SK-N-SH treated with all-trans-retinoic acid at 6 μM for 48 hours (cell line): ENCODE measurements at regions not wholly inside any gene's neighbourhood (a gene's known extent, or its start where the extent isn't known, plus 50 kb on each side); places are given as distances from the start of the nearest gene placed in this dataset.

ENCODE experiments used
- ATAC-seq: fragments of 200-7000 bp; cut with Tn5 transposase; 3 replicates; pipeline ENCODE4 v1.9.1; 2020; ENCODE audit warnings: mild to moderate bottlenecking, moderate library complexity
- ARNTL ChIP-seq: fragments of 450-650 bp; formaldehyde crosslinking; IDR thresholded peaks from 2 replicates; pipeline ENCODE4 v1.5.0; 2020; ENCODE audit warnings: low read depth, mild to moderate bottlenecking, moderate library complexity, borderline replicate concordance
- BACH2 ChIP-seq: fragments of 250-450 bp; sonication (Bioruptor Pico); IDR thresholded peaks from 2 replicates; pipeline ENCODE4 v1.9.0; 2021; ENCODE audit warnings: mild to moderate bottlenecking, borderline replicate concordance
- CREB5 ChIP-seq: fragments of 250-450 bp; sonication (Bioruptor Pico); IDR thresholded peaks from 2 replicates; pipeline ENCODE4 v1.5.1; 2020; ENCODE audit warnings: low read depth, mild to moderate bottlenecking, moderate library complexity
- CSDC2 ChIP-seq: fragments of 250-450 bp; sonication (Bioruptor Pico); IDR thresholded peaks from 2 replicates; pipeline ENCODE4 v1.5.0; 2020; ENCODE audit warnings: mild to moderate bottlenecking, moderate library complexity
- CSRNP3 ChIP-seq: fragments of 250-450 bp; sonication (Bioruptor Pico); IDR thresholded peaks from 2 replicates; pipeline ENCODE4 v1.5.1; 2021; ENCODE audit warnings: mild to moderate bottlenecking, moderate library complexity
- ESRRG ChIP-seq: fragments of 250-450 bp; sonication (Bioruptor Pico); IDR thresholded peaks from 2 replicates; pipeline ENCODE4 v1.6.1; 2021; ENCODE audit warnings: mild to moderate bottlenecking
- GLIS3 ChIP-seq: fragments of 250-450 bp; sonication (Bioruptor Pico); IDR thresholded peaks from 2 replicates; pipeline ENCODE4 v1.5.0; 2020; ENCODE audit warnings: mild to moderate bottlenecking, moderate library complexity
- ISL1 ChIP-seq: fragments of 250-450 bp; sonication (Bioruptor Pico); IDR thresholded peaks from 2 replicates; pipeline ENCODE4 v2.1.2; 2022; ENCODE audit warnings: mild to moderate bottlenecking, moderate library complexity
- OSR1 ChIP-seq: fragments of 250-450 bp; sonication (Bioruptor Pico); IDR thresholded peaks from 2 replicates; pipeline ENCODE4 v1.8.0; 2022; ENCODE audit warnings: moderate library complexity, mild to moderate bottlenecking, inconsistent platforms
- PATZ1 ChIP-seq: fragments of 250-450 bp; sonication (Bioruptor Pico); IDR thresholded peaks from 2 replicates; pipeline ENCODE4 v1.8.0; 2020; ENCODE audit warnings: mild to moderate bottlenecking, moderate library complexity, borderline replicate concordance
- POU6F1 ChIP-seq: fragments of 250-450 bp; sonication (Bioruptor Pico); IDR thresholded peaks from 2 replicates; pipeline ENCODE4 v1.8.0; 2021; ENCODE audit warnings: low read depth, mild to moderate bottlenecking, moderate library complexity, borderline replicate concordance
- PPARA ChIP-seq: fragments of 250-450 bp; sonication (Bioruptor Pico); IDR thresholded peaks from 2 replicates; pipeline ENCODE4 v1.5.0; 2020; ENCODE audit warnings: mild to moderate bottlenecking, borderline replicate concordance
- RARB ChIP-seq: fragments of 250-450 bp; sonication (Bioruptor Pico); IDR thresholded peaks from 2 replicates; pipeline ENCODE4 v1.8.0; 2021; ENCODE audit warnings: mild to moderate bottlenecking, moderate library complexity
- SNAI2 ChIP-seq: fragments of 250-450 bp; sonication (Bioruptor Pico); IDR thresholded peaks from 2 replicates; pipeline ENCODE4 v1.5.0; 2020; ENCODE audit warnings: mild to moderate bottlenecking, moderate library complexity
- TCF4 ChIP-seq: fragments of 250-450 bp; sonication (Bioruptor Pico); IDR thresholded peaks from 2 replicates; pipeline ENCODE4 v1.8.0; 2021; ENCODE audit warnings: mild to moderate bottlenecking, moderate library complexity, borderline replicate concordance
- TOX ChIP-seq: fragments of 250-450 bp; sonication (Bioruptor Pico); IDR thresholded peaks from 2 replicates; pipeline ENCODE4 v1.8.0; 2021; ENCODE audit warnings: mild to moderate bottlenecking, moderate library complexity, borderline replicate concordance
- TSHZ2 ChIP-seq: fragments of 250-450 bp; sonication (Bioruptor Pico); IDR thresholded peaks from 2 replicates; pipeline ENCODE4 v1.5.0; 2020; ENCODE audit warnings: mild to moderate bottlenecking, moderate library complexity
- ZC3H10 ChIP-seq: fragments of 250-450 bp; sonication (Bioruptor Pico); IDR thresholded peaks from 2 replicates; pipeline ENCODE4 v1.5.1; 2021; ENCODE audit warnings: mild to moderate bottlenecking, moderate library complexity
- ZFP3 ChIP-seq: fragments of 250-450 bp; sonication (Bioruptor Pico); IDR thresholded peaks from 2 replicates; pipeline ENCODE4 v1.5.0; 2020; ENCODE audit warnings: mild to moderate bottlenecking, moderate library complexity
- ZFP30 ChIP-seq: fragments of 450-650 bp; formaldehyde crosslinking; IDR thresholded peaks from 2 replicates; pipeline ENCODE4 v1.5.0; 2022; ENCODE audit warnings: mild to moderate bottlenecking, moderate library complexity
- ZNF565 ChIP-seq: fragments of 450-650 bp; formaldehyde crosslinking; conservative IDR thresholded peaks from 2 replicates; pipeline ENCODE4 v1.5.0; 2020; ENCODE audit warnings: low read depth, mild to moderate bottlenecking, moderate library complexity
- ZNF70 ChIP-seq: fragments of 450-650 bp; formaldehyde crosslinking; IDR thresholded peaks from 2 replicates; pipeline ENCODE4 v1.5.0; 2020; ENCODE audit warnings: mild to moderate bottlenecking, moderate library complexity
- ZNF8 ChIP-seq: fragments of 450-650 bp; formaldehyde crosslinking; IDR thresholded peaks from 2 replicates; pipeline ENCODE4 v1.5.0; 2020; ENCODE audit warnings: mild to moderate bottlenecking, moderate library complexity

GRCh38 chr10:1952126-1953095, 215.1 kb upstream of the ADARB2 start:
- TF ChIP-seq PATZ1 (CRISPR knock-in tag), result no peak
- no peak for TF ChIP-seq ZNF565
- TF ChIP-seq OSR1 (CRISPR knock-in tag), result no peak
- no peak for TF ChIP-seq ZFP30 (CRISPR knock-in tag)
- no peak for TF ChIP-seq ZNF70 (CRISPR knock-in tag)
- TF ChIP-seq CREB5 (CRISPR knock-in tag), result no peak
- no peak for TF ChIP-seq RARB (CRISPR knock-in tag)
- TF ChIP-seq POU6F1 (CRISPR knock-in tag), result no peak
- TF ChIP-seq CSDC2 (CRISPR knock-in tag), result no peak
- TF ChIP-seq ZNF8 (CRISPR knock-in tag), result no peak
- TF ChIP-seq BACH2 (CRISPR knock-in tag), result no peak
- TF ChIP-seq TOX (CRISPR knock-in tag), result no peak
- no peak for ATAC-seq

- TF ChIP-seq POU6F1 (CRISPR knock-in tag) (no peak), BACH2 (CRISPR knock-in tag) (no peak), SNAI2 (no peak), ZNF70 (CRISPR knock-in tag) (no peak), GLIS3 (CRISPR knock-in tag) (no peak), PATZ1 (CRISPR knock-in tag) (no peak), ZFP3 (CRISPR knock-in tag) (no peak), TSHZ2 (CRISPR knock-in tag) (no peak), ZC3H10 (CRISPR knock-in tag) (no peak), ESRRG (CRISPR knock-in tag) (no peak), ZNF8 (CRISPR knock-in tag) (no peak), ISL1 (CRISPR knock-in tag) (no peak), OSR1 (CRISPR knock-in tag) (no peak), CSDC2 (CRISPR knock-in tag) (no peak), TCF4 (no peak), PPARA (no peak), CREB5 (CRISPR knock-in tag) (no peak), ZNF565 (no peak), ARNTL (CRISPR knock-in tag) (no peak), CSRNP3 (CRISPR knock-in tag) (no peak)
- no peak for ATAC-seq
Observed at GRCh38 chr10:1950803-1951495, 213.6 kb upstream of the ADARB2 start.
